Left colon (tissue), 2 donors: ENCODE measurements at regions not wholly inside any gene's neighbourhood (a gene's known extent, or its start where the extent isn't known, plus 50 kb on each side); places are given as distances from the start of the nearest gene placed in this dataset.

Experiments
- ATAC-seq: fragments of 200-7000 bp; cut with Tn5 transposase; one replicate; pipeline ENCODE4 v1.9.1; 2020; ENCODE audit warnings: mild to moderate bottlenecking, moderate library complexity
- DNase-seq, 2 donors: peaks; one replicate each; pipeline ENCODE4 v3.0.0-alpha.2; 2020
- intact Hi-C, 2 donors: fragments of 100-400 bp; cut with DNase I in 1 of 2; cut with micrococcal nuclease in 1 of 2; formaldehyde crosslinking; loops; one replicate each; pipeline versions ENCODE4 v1.11.2 to v1.14.0; 2022; cut with DNase I, micrococcal nuclease
- donor health status: DM: no; HTN: no; CAD: no.
- donor health status: DM: yes; HTN: yes; CAD: no.

- DNase-seq (no peak), ATAC-seq (no peak)
- intact Hi-C loops = no loop called here
Measured at GRCh38 chr4:111873801-111874200, 271.5 kb upstream of the FAM241A start.

DNA sequence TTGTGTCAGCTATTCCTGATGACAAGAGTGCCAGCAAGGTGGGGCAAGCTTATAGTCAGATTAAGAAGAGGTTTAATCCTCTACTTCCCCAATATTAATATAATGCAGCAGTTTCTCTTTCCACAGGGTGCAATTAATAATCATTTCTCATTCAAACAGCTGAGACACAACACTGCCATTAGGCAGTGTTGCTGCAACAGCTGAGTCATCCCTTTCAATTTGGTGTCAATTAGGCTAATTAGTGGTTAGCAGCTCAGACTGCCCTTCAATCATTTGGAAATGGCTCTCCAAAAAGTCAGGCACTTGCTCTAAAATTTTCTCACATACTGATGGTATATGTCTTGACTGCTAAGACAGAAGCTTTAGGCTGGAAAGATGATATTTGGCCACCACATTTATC lies 265.7 kb upstream of the FAM241A start:
- no peak for ATAC-seq
- DNase-seq = no peak
- intact Hi-C loops = no loop called here

DNA sequence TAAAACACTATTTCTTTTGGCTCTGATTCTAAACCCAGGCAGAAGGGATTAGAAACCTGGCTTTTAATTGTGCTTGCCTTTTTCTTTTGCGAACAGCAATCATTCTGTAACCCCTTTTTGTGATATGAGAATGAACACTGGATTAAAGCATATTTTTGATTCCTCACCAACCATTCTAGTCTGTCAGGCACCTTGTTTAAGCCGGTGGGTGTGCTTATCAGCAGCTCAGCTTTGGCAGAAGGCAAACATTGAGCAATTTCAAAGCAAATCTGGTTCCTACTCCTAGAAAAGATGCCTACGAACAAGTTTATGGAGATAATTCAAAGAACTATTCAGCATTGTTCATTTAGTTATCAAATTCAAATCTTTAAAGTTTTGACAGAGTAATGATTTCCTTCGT lies 265.1 kb upstream of the FAM241A start:
- DNase-seq (no peak), ATAC-seq (no peak)
- intact Hi-C loops = no loop called here

- no peak for ATAC-seq
- intact Hi-C loops = no loop called here
- DNase-seq = no peak
Measured at GRCh38 chr4:111883557-111883999, 261.7 kb upstream of the FAM241A start.

- DNase-seq (no peak), ATAC-seq (no peak)
- intact Hi-C loops = no loop called here
Measured at GRCh38 chr4:111890412-111890811, 254.8 kb upstream of the FAM241A start.

DNA sequence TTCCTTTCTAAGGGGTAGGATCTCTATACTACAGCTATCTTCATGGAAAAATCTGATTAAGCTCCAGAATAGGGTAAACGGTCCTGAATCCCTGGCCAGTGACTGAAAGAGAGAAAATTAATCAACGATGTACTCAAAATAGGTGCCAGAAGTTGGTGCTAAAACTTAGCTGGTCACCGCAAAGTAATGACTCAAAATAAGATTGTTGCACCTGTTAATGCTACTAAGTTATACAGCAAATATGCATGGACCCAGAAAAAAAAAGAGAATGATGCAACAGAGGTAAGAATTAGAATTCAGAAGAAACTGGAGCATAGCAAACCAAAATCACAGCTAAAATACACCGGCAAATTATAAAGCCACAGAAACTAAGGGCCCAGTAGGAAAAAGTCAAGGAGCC lies 239.7 kb upstream of the FAM241A start:
- DNase-seq (no peak), ATAC-seq (no peak)
- intact Hi-C loops = no loop called here

GRCh38 chr4:111919639-111920038 lies 225.6 kb upstream of the FAM241A start:
- DNase-seq (no peak), ATAC-seq (no peak)
- intact Hi-C loops = no loop called here

- DNase-seq (no peak), ATAC-seq (no peak)
- intact Hi-C loops = no loop called here
Measured at GRCh38 chr4:111921714-111922113, 223.5 kb upstream of the FAM241A start.

GRCh38 chr4:111923786-111924185 lies 221.5 kb upstream of the FAM241A start:
- no peak for DNase-seq
- ATAC-seq = no peak
- intact Hi-C loops = no loop called here

- ATAC-seq (no peak), DNase-seq (no peak)
- intact Hi-C loops = no loop called here
Measured at GRCh38 chr4:111924696-111925095, 220.6 kb upstream of the FAM241A start.

DNA sequence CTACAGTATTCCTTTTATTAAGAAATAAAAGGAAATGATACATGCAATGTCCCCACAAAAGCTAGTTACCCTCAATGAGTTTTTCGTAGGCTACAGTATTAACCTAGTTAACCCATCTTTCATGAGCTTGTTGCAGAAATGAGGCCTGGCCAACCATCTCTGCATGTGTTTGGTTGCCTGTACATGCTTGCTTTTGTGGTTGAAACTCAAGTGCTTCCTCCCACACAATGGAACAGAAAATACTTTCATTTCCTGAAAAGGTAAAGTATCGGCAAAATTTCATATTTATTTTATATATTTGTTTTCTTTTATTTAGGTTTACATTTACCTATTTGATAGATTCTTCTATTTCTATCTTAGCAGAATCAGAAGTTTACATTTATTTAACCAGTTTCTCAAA lies 214.6 kb upstream of the FAM241A start:
- ATAC-seq (no peak), DNase-seq (no peak)
- intact Hi-C loops = no loop called here

DNA sequence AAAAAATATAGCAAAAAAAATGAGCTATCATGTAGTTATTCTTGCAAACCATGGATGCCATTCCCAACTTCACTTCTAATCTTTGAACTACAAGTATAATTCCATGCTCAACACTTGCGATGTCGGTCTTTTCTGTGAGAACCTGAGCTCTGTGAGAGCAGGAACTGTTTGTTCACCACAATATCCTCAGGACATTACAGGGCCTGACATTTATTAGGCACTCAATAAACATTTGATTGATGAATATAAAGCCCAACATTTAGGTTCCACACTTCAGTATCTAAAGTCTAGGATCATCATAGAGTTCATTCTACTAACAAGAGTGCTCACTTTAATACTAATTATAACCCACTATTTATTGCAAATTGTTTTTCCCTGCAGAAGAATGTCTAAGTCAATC lies 211.6 kb upstream of the FAM241A start:
- intact Hi-C loops = no loop called here
- DNase-seq = no peak
- no peak for ATAC-seq

- intact Hi-C loops = no loop called here
- no peak for DNase-seq
- ATAC-seq = no peak
Measured at GRCh38 chr4:111934314-111934713, 210.9 kb upstream of the FAM241A start.

DNA sequence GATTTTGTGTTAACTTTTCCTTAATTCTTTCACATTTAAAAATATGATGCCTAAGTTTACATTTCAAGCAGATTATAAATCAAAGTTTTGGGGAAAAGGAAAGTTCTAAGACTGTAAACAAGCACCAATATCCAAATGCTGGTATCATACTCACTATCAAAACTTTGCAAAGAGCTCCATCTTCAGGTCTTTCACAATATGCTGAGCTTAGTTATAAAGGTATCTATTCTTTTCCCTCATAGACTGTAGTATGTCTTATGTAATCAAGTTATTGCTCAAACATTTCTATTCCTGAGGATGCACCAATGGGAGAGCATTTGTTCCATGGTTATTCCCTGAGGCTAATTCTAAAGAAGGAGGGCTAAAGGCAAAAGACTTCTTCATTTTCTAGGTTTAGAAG lies 207.9 kb upstream of the FAM241A start:
- ATAC-seq (peak; percentile 73), DNase-seq (no peak)
- intact Hi-C loops = no loop called here

GRCh38 chr4:111941957-111942356 lies 203.3 kb upstream of the FAM241A start:
- DNase-seq = no peak
- intact Hi-C loops = no loop called here
- ATAC-seq = no peak

DNA sequence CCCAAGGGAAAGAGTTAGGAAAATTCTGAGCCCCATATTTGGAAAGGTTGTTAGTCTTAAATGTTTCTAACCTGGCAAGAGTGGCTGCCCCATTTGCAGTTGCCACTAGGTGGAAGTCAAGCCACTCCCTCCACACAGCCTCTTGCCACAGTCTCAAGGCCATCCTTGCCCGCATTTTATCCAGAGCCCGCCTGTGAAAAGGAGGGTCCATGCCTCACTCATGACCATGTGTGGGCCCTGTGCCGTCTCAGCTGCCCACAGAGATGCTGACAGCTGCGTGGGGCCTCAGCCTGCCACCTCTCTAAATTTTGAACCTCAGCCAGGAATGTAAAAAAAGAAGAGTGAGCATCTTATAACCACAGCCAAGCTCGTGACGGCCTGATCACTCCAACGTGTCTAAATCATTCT lies 201.5 kb upstream of the FAM241A start:
- intact Hi-C loops = no loop called here
- ATAC-seq = peak; percentile 99
- peak; percentile 33 to 64 for DNase-seq

DNA sequence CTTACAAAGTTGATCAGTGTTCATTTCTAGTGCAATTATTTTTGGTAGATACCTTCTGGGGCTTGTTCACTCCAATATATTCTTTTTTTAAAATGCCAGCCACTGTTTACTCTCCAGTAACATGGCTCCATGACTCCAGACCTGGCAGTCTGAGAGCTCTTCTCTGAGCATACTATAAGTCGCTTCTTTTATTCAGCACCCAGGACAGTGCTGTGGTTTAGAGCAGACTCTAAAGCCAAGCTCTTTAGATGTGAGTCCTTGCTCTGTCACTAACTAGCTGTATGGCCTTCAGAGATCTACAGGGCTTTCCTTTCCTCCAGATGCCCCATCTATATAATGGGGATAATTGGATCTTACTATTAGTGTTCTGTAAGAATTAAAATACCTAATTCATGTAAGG lies 200.2 kb upstream of the FAM241A start:
- peak; percentile 42 for ATAC-seq
- intact Hi-C loops = no loop called here
- DNase-seq = no peak

- DNase-seq = no peak
- no peak for ATAC-seq
- intact Hi-C loops = no loop called here
Measured at GRCh38 chr4:111946800-111947199, 198.5 kb upstream of the FAM241A start.

GRCh38 chr4:111952688-111953087 lies 192.6 kb upstream of the FAM241A start:
- no peak for ATAC-seq
- intact Hi-C loops = no loop called here
- DNase-seq = no peak

DNA sequence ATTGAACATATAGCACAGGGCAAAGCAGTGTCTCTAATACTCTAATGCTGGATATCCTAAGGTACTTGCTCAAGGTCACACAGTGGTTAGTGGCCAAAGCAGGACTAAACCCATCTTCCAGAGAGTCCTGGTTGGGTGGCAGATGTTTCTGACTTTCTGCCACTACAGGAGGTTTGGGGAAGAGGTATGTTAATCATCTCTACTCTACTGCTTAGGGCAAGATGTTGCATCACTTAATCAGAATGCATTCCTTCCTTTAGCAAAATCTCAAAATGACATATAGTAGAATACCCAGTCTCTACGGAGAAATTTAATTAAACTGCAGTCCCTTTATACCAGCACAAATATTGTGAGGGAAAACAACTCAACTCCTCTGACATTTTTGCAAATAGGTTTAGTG lies 190.7 kb upstream of the FAM241A start:
- intact Hi-C loops = no loop called here
- DNase-seq (no peak), ATAC-seq (no peak)

DNA sequence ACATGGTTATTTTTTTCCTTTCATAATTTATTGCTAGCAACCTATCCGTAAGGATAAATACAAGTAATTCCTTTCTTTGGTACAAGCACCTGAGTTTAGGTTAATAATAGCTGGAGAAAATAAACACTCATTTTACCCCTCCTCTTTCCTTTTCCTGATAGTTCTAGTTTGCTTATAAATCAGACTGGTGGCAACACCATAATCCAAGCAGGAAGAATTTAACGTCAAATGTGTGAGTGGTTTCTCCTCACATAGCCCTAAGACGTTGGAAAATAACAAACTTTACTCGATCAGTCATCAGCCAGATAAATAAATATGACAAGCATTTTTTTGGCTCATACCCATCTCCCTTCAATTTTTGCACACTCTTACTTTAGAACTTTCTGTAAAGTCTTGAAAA lies 190.3 kb upstream of the FAM241A start:
- ATAC-seq (no peak), DNase-seq (no peak)
- intact Hi-C loops = no loop called here

GRCh38 chr4:111957116-111957515 lies 188.1 kb upstream of the FAM241A start:
- intact Hi-C loops = no loop called here
- DNase-seq (no peak), ATAC-seq (no peak)
